OCI-LY1 (cell line): ENCODE measurements at regions not wholly inside any gene's neighbourhood (a gene's known extent, or its start where the extent isn't known, plus 50 kb on each side); places are given as distances from the start of the nearest gene placed in this dataset.

Experiments used
- EZH2 ChIP-seq: fragments of 200-600 bp; sonication (generic), shearing (Covaris generic); IDR thresholded peaks from 2 replicates; pipeline ENCODE4 v1.8.0; 2017; ENCODE audit warnings: borderline replicate concordance, mixed run types, mild to moderate bottlenecking, antibody characterized with exemption, low read length, moderate library complexity, mixed read lengths
- TF ChIP-seq, protein P1 (sequence below): fragments of 200-600 bp; sonication (generic), shearing (Covaris generic); IDR thresholded peaks from 2 replicates; pipeline ENCODE4 v1.5.1; 2017; ENCODE audit warnings: mild to moderate bottlenecking, antibody characterized with exemption, low read length, moderate library complexity, mixed read lengths

DNA sequence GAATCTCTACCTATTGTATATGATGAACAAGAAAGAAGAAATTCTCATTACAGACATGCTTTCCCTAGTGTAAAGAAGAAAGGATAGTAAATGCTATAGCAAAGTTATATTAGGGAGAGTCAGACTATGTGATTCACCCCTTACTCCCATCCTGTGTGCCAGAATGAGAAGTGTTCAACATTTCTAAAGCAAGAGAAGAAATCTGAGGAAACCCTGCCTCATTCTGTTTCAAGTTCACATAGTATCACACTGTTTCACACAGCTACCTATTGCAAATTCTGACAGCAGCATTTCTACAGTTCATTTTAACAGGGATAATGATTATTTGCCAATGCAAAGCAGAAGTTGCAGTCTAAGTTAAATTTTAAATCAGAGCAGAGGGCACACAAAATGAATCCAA lies 267.2 kb upstream of the TCF21 start:
- TF ChIP-seq, protein P1, sequence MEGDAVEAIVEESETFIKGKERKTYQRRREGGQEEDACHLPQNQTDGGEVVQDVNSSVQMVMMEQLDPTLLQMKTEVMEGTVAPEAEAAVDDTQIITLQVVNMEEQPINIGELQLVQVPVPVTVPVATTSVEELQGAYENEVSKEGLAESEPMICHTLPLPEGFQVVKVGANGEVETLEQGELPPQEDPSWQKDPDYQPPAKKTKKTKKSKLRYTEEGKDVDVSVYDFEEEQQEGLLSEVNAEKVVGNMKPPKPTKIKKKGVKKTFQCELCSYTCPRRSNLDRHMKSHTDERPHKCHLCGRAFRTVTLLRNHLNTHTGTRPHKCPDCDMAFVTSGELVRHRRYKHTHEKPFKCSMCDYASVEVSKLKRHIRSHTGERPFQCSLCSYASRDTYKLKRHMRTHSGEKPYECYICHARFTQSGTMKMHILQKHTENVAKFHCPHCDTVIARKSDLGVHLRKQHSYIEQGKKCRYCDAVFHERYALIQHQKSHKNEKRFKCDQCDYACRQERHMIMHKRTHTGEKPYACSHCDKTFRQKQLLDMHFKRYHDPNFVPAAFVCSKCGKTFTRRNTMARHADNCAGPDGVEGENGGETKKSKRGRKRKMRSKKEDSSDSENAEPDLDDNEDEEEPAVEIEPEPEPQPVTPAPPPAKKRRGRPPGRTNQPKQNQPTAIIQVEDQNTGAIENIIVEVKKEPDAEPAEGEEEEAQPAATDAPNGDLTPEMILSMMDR: no peak
- no peak for TF ChIP-seq EZH2
